ENCODE measurements at regions not wholly inside any gene's neighbourhood (a gene's known extent, or its start where the extent isn't known, plus 50 kb on each side); places are given as distances from the start of the nearest gene placed in this dataset.
"Not testable (repeated sequence)": the region's sequence is repeated elsewhere in the genome, so short reads cannot be mapped to it uniquely, and the experiment has no call there.

- H3K27me3 ChIP-seq (ENCODE audit: control insufficient read depth, insufficient read depth, low read length) = no peaks in the 10 kb centered on the region
- no peak for DNase-seq (ENCODE audit: low read depth, low spot score)
- H3K27ac ChIP-seq (ENCODE audit: low read depth, low read length) = no peak overlapping the region
- no peak overlapping the region for H3K4me3 ChIP-seq (ENCODE audit: low read depth, low read length)
- TF ChIP-seq, protein P1, sequence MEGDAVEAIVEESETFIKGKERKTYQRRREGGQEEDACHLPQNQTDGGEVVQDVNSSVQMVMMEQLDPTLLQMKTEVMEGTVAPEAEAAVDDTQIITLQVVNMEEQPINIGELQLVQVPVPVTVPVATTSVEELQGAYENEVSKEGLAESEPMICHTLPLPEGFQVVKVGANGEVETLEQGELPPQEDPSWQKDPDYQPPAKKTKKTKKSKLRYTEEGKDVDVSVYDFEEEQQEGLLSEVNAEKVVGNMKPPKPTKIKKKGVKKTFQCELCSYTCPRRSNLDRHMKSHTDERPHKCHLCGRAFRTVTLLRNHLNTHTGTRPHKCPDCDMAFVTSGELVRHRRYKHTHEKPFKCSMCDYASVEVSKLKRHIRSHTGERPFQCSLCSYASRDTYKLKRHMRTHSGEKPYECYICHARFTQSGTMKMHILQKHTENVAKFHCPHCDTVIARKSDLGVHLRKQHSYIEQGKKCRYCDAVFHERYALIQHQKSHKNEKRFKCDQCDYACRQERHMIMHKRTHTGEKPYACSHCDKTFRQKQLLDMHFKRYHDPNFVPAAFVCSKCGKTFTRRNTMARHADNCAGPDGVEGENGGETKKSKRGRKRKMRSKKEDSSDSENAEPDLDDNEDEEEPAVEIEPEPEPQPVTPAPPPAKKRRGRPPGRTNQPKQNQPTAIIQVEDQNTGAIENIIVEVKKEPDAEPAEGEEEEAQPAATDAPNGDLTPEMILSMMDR (IDR thresholded peaks at IDR 0.05; ENCODE audit: low read depth, low read length) = no peak
- no peaks in the 10 kb centered on the region for H3K9me3 ChIP-seq (ENCODE audit: control insufficient read depth, insufficient read depth, low read length)
- CTCF ChIA-PET = no interaction called here
- POLR2A ChIA-PET = no interaction called here
Observed at GRCh38 chr6:99711925-99712324, 105.3 kb downstream of the PRDM13 start.

DNA sequence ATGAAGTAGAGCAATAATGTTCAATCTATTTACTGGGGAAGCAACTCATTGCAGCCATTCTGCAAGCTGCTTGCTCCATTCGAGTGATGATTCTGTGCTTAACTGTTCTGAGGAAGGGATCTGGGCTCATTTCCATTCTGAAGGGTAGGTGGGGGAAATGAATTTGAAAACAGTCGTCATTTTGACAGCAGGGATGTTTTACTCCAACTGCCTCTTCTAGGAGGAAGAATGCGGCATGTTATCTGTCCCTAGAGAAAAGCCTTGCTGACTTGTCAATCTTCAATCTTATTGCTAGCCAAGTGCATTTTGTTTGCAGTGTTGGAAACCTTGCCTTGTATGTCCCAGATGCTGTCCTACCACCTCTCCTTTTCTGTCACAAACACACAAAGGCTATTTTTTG lies 105.9 kb downstream of the PRDM13 start:
- ChIA-PET CTCF (no interaction called here), POLR2A (no interaction called here)
- Histone ChIP-seq H3K9me3 (ENCODE audit: control insufficient read depth, insufficient read depth, low read length) (no peaks in the 10 kb centered on the region), H3K27ac (ENCODE audit: low read depth, low read length) (no peak overlapping the region), H3K27me3 (ENCODE audit: control insufficient read depth, insufficient read depth, low read length) (no peaks in the 10 kb centered on the region), H3K4me3 (ENCODE audit: low read depth, low read length) (no peak overlapping the region)
- no peak for DNase-seq (ENCODE audit: low read depth, low spot score)
- TF ChIP-seq, protein P1 (IDR thresholded peaks at IDR 0.05; ENCODE audit: low read depth, low read length) = no peak

DNA sequence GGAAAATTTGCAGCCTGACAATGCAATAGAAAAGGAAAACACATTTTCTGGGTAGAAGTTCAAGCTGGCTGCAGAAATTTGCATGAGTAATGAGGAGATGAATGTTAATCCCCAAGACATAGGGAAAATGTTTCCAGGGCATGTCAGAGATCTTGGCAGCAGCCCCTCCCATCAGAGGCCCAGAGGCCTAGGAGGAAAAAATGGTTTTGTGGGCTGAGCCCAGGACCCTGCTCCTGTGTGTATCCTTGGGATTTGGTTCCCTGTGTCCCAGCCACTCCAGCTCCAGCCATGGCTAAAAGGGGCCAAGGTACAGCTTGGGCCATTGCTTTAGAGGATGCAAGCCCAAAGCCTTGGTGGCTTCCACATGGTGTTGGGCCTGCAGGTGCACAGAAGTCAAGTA lies 115.4 kb downstream of the PRDM13 start:
- H3K4me3 ChIP-seq (ENCODE audit: low read depth, low read length); H3K9me3 ChIP-seq (ENCODE audit: control insufficient read depth, insufficient read depth, low read length); POLR2A ChIA-PET; DNase-seq (ENCODE audit: low read depth, low spot score); H3K27me3 ChIP-seq (ENCODE audit: control insufficient read depth, insufficient read depth, low read length); H3K27ac ChIP-seq (ENCODE audit: low read depth, low read length); CTCF ChIA-PET: not testable (repeated sequence)

GRCh38 chr6:99730237-99730636 lies 123.6 kb downstream of the PRDM13 start:
- H3K4me3 ChIP-seq (ENCODE audit: low read depth, low read length); H3K9me3 ChIP-seq (ENCODE audit: control insufficient read depth, insufficient read depth, low read length); DNase-seq (ENCODE audit: low read depth, low spot score); POLR2A ChIA-PET; H3K27ac ChIP-seq (ENCODE audit: low read depth, low read length); CTCF ChIA-PET; H3K27me3 ChIP-seq (ENCODE audit: control insufficient read depth, insufficient read depth, low read length): not testable (repeated sequence)

GRCh38 chr6:99736302-99736701 lies 129.7 kb downstream of the PRDM13 start:
- no peak overlapping the region for H3K4me3 ChIP-seq (ENCODE audit: low read depth, low read length)
- H3K27ac ChIP-seq (ENCODE audit: low read depth, low read length) = no peak overlapping the region
- ChIA-PET POLR2A (no interaction called here), CTCF (interaction anchor here (1.9 kb wide), 1 partner anchor 9 kb away, joined by 8 read pairs; no protein-coding TSS in a partner anchor)
- no peaks in the 10 kb centered on the region for H3K27me3 ChIP-seq (ENCODE audit: control insufficient read depth, insufficient read depth, low read length)
- H3K9me3 ChIP-seq (ENCODE audit: control insufficient read depth, insufficient read depth, low read length) = no peaks in the 10 kb centered on the region
- DNase-seq (ENCODE audit: low read depth, low spot score) = no peak
- TF ChIP-seq, protein P1 (IDR thresholded peaks at IDR 0.05; ENCODE audit: low read depth, low read length) = no peak

DNA sequence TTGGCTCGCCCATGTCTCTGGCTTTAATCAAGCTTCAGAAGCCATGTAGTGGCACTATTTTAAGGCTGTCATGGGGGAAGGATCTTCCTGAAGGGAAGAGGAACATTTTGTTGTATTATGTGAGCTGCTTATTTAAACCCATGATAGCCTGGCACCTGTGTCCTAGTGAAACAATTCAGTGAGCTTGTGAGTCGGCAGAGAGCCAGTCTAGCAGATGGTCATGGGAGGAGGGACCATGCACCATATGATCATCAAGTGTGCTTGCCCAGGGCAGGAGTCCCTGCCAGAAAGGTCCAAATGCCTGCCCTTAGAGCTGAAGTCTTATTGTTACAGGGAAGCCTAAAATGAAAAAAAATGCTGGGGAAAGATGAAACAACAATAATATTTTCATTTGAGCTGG lies 132.9 kb downstream of the PRDM13 start:
- Histone ChIP-seq H3K9me3 (ENCODE audit: control insufficient read depth, insufficient read depth, low read length) (no peaks in the 10 kb centered on the region), H3K27me3 (ENCODE audit: control insufficient read depth, insufficient read depth, low read length) (no peaks in the 10 kb centered on the region), H3K27ac (ENCODE audit: low read depth, low read length) (no peak overlapping the region), H3K4me3 (ENCODE audit: low read depth, low read length) (no peak overlapping the region)
- CTCF ChIA-PET = interaction anchor here (0.8 to 1.4 kb wide), 2 partner anchors 9 to 129 kb away, joined by 3 to 7 read pairs; no protein-coding TSS in a partner anchor
- POLR2A ChIA-PET = no interaction called here
- no peak for DNase-seq (ENCODE audit: low read depth, low spot score)
- TF ChIP-seq, protein P1 (IDR thresholded peaks at IDR 0.05; ENCODE audit: low read depth, low read length) = no peak
